Activated CD4-positive, alpha-beta memory T cell treated with anti-CD3 and anti-CD28 coated beads for 36 hours (primary cell): ENCODE measurements at regions not wholly inside any gene's neighbourhood (a gene's known extent, or its start where the extent isn't known, plus 50 kb on each side); places are given as distances from the start of the nearest gene placed in this dataset.

Source experiments
- CTCF ChIA-PET: fragments of 350-600 bp; sonication (Branson Sonifier 250); formaldehyde crosslinking; loops from one replicate; lab custom pipeline; 2021; ENCODE audit warnings: antibody characterized with exemption, inconsistent platforms; lab: Charles Lee
- POLR2A ChIA-PET: fragments of 350-600 bp; sonication (Branson Sonifier 250); formaldehyde crosslinking; loops from one replicate; lab custom pipeline; 2021; ENCODE audit warnings: antibody characterized with exemption; lab: Charles Lee
- DNase-seq: peaks from one replicate; pipeline ENCODE4 v3.0.0-alpha.2; 2020
- H3K27ac Mint-ChIP-seq: one replicate; pipeline ENCODE4 v1.8.0; 2021; ENCODE audit warnings: mixed read lengths
- H3K27me3 Mint-ChIP-seq: one replicate; pipeline ENCODE4 v1.8.0; 2021; ENCODE audit warnings: mixed read lengths
- H3K36me3 Mint-ChIP-seq: one replicate; pipeline ENCODE4 v1.8.0; 2021; ENCODE audit warnings: mixed read lengths
- H3K4me1 Mint-ChIP-seq: one replicate; pipeline ENCODE4 v1.8.0; 2021; ENCODE audit warnings: low read depth, mixed read lengths
- H3K4me3 Mint-ChIP-seq: one replicate; pipeline ENCODE4 v1.8.0; 2021; ENCODE audit warnings: mild to moderate bottlenecking, mixed read lengths
- H3K9me3 Mint-ChIP-seq: one replicate; pipeline ENCODE4 v1.8.0; 2021; ENCODE audit warnings: mixed read lengths
- intact Hi-C: fragments of 100-400 bp; cut with micrococcal nuclease; formaldehyde crosslinking; loops from one replicate; pipeline ENCODE4 v1.15.1; 2023

DNA sequence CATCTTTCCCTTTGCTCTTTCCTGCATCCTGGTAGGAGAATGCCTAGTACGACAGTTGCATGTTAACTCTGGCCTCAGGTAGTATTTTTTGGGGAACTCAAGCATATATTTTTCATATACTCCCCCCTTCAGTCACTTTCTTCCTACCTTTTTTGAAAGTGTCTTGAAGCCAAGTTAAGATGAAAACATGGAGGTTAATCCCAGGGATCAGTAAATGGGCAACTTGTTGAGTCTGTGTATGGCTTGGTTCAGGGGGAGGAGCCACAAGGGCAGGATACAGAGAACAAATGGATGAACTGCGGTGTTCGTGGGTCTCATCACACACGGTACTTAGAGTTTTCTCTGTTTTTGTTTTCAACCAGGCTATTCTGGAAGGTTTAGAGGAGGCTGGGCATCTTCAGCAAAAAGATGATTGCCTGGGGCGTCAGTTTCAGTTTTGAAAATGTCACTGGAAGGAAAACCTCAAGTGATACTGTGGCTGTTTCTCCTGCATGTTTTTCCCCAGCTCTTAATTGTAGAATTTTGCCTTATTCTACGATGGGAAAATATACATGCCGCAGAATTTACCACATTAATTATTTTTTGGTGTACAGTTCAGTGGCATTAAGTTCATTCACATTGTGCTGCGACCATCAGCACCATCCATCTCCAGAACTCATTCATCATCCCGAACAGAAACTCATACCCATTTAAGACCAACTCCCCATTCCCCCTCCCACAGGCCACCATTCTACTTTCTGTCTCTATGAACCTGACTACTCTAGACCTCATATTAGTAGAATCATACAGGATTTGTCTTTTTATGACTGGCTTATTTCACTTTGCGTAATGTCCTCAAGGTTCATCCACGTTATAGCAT is 71.5 kb downstream of the MAP10 start:
- CTCF ChIA-PET, result interaction anchor here (0.9 kb wide), 1 partner anchor 17 kb away, joined by 4 read pairs; no protein-coding TSS in a partner anchor

DNA sequence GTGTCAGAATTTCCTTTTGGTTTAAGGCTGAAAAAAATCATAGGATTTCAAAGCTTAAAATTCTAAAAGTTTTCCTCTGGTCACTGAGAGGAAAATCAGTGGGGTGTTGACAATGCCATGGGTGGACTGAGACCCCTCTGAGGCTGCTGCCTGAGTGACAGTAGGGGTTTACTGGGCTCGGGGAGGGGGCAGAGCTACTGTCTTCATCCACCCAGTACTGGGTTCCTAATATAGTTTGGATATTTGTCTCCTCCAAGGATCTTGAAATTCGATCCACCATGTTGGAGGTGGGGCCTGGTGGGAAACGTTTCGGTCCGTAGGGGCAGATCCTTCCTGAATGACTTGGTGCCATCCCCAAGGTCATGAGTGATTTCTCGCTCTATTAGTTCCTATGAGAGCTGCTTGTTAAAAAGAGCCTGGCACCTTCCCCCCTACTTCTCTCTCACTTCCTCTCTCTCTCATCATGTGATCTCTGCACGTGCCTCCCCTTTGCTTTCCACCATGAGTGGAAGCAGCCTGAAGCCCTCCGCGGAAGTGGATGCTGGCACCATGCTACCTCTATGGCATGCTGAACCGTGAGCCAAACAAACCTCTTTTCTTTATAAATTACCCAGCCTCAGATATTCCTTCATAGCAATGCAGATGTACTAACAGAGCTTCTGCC is 72.3 kb downstream of the MAP10 start:
- ChIA-PET POLR2A (interaction anchor here (1.4 kb wide), 1 partner anchor 46 kb away, joined by 7 read pairs; no protein-coding TSS in a partner anchor), CTCF (interaction anchor here (0.6 to 0.9 kb wide), 2 partner anchors 18 to 92 kb away, joined by 3 to 4 read pairs; no protein-coding TSS in a partner anchor)

More for the DNA sequence above, 71.5 kb downstream of the MAP10 start:
- H3K9me3 Mint-ChIP-seq, result no peaks in the 10 kb centered on the region
- intact Hi-C loops, result loop anchor here (2.0 kb wide), 1 partner anchor 48 kb away; no protein-coding TSS in a partner anchor
- H3K27me3 Mint-ChIP-seq, result peaks cover 6% of the 10 kb centered on the region
- H3K36me3 Mint-ChIP-seq, result no peaks in the 10 kb centered on the region
- peaks cover 14% of the 10 kb centered on the region for H3K4me1 Mint-ChIP-seq
- POLR2A ChIA-PET, result interaction anchor here (0.7 to 1.4 kb wide), 2 partner anchors 14 to 47 kb away, joined by 3 to 7 read pairs; no protein-coding TSS in a partner anchor
- peak overlapping the region; percentile 6 for H3K27ac Mint-ChIP-seq
- DNase-seq, result peak; percentile 53
- H3K4me3 Mint-ChIP-seq, result no peak overlapping the region

DNA sequence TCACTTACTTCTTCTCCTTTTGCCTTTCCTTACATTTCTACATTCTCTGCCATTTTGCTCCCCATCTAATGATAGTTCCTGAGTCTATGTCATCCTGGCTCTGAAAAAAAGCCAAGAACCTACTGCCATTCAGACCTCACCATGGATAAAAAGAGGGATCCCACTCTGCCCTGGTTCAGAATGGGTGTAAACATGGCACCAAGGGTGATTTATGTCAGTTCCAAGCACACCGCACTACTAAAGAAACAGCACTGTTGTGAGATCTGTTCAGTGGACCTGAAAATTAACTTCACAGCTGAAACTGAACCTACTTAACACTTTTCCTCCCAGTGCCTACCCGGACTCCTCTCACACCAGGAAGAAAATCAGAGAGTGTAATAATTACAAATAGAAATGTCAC is 72.3 kb upstream of the NTPCR start:
- POLR2A ChIA-PET, result no interaction called here
- Mint-ChIP-seq H3K4me3 (no peak overlapping the region), H3K9me3 (no peaks in the 10 kb centered on the region), H3K27ac (no peak overlapping the region), H3K36me3 (no peaks in the 10 kb centered on the region), H3K27me3 (peaks cover 6% of the 10 kb centered on the region), H3K4me1 (peaks cover 14% of the 10 kb centered on the region)
- CTCF ChIA-PET, result interaction anchor here (0.6 kb wide), 1 partner anchor 92 kb away, joined by 3 read pairs; no protein-coding TSS in a partner anchor
- intact Hi-C loops, result no loop called here
- no peak for DNase-seq

More for the DNA sequence above, 72.3 kb downstream of the MAP10 start:
- H3K36me3 Mint-ChIP-seq, result no peaks in the 10 kb centered on the region
- H3K27ac Mint-ChIP-seq, result peak overlapping the region; percentile 6
- H3K4me1 Mint-ChIP-seq, result peaks cover 14% of the 10 kb centered on the region
- no peak for DNase-seq
- no peak overlapping the region for H3K4me3 Mint-ChIP-seq
- H3K27me3 Mint-ChIP-seq, result peaks cover 6% of the 10 kb centered on the region
- intact Hi-C loops, result loop anchor here (2.0 kb wide), 1 partner anchor 47 kb away; no protein-coding TSS in a partner anchor
- H3K9me3 Mint-ChIP-seq, result no peaks in the 10 kb centered on the region

DNA sequence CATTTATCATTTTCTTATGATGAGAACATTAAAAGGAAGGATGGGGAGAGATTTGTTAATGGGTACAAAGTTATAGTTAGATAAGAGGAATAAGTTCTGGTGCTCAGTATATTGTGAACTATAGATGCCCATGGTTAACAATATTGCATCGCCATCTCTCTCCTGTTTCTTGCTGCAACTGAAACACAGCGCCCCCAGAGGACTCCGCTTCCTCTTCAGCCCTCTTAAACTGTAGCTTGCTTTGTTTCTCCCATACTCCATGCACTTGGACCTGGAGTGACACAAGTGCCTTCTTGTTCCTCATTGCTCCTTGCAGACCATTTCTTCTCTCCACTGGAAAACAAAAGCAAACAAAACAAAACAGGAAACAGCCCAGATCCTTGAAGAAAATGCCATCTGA is 70.1 kb upstream of the NTPCR start:
- intact Hi-C loops, result no loop called here
- no peaks in the 10 kb centered on the region for H3K27me3 Mint-ChIP-seq
- CTCF ChIA-PET, result interaction anchor here (1.0 to 1.4 kb wide), 2 partner anchors 10 to 40 kb away, joined by 5 read pairs; no protein-coding TSS in a partner anchor
- peaks cover 14% of the 10 kb centered on the region for H3K4me1 Mint-ChIP-seq
- H3K9me3 Mint-ChIP-seq, result no peaks in the 10 kb centered on the region
- peak; percentile 28 for DNase-seq
- H3K27ac Mint-ChIP-seq, result no peak overlapping the region
- POLR2A ChIA-PET, result no interaction called here
- no peak overlapping the region for H3K4me3 Mint-ChIP-seq
- no peaks in the 10 kb centered on the region for H3K36me3 Mint-ChIP-seq

DNA sequence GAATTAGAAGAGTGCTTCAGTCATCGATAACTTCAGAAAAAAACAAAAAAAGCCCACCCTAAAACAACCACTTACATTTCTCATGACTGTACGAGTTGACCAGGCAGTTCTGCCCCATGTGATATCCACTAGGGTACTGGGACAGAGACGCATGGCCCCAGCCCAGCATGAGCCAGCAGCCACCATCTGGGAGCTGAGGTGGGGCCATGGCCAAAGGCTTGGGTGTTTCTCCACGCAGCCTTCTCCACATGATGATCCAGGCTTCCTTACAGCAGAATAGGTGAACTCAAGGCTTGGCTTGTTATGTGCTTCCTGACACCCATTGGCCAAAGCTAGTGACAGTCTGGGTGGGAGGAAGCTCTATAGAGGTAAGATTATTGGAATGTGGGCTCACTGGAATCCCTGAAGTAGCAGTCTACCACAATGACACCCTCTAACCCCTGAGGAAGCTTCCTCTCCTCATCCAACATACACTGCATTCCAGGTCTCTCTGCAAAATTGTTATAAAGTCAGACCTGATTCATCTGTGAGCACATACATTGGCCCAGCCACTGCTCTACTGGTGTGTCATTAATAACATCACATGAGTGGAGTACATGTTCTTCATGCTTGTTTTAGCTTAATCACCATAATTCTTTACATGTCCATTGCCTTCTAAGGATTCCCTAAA is 66.3 kb upstream of the NTPCR start:
- no peak overlapping the region for H3K4me3 Mint-ChIP-seq
- no peak for DNase-seq
- ChIA-PET CTCF (no interaction called here), POLR2A (no interaction called here)
- H3K9me3 Mint-ChIP-seq, result no peaks in the 10 kb centered on the region
- H3K4me1 Mint-ChIP-seq, result no peaks in the 10 kb centered on the region
- no peaks in the 10 kb centered on the region for H3K27me3 Mint-ChIP-seq
- no peak overlapping the region for H3K27ac Mint-ChIP-seq
- intact Hi-C loops, result no loop called here
- H3K36me3 Mint-ChIP-seq, result no peaks in the 10 kb centered on the region

DNA sequence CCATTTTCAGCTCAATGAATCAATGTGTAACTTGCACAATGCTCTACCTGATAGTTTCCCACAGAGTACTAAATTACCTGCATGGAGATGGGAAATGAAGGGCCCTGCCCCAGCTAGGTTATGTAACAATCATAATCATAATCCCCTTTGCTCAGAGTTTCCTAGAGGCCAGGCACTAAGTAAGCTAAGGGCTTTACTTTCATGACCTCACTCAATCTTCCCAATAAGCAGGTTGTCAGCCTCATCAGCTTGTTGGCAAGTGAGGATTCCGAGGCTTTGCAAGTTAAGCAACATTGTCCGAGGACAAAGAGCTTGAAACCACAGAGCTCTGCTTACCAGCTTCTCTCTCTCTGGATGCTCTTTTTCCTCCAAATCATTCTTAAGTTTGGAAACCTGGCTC is 64.1 kb upstream of the NTPCR start:
- H3K4me1 Mint-ChIP-seq, result peaks cover 3% of the 10 kb centered on the region
- H3K4me3 Mint-ChIP-seq, result no peak overlapping the region
- DNase-seq, result no peak
- H3K36me3 Mint-ChIP-seq, result no peaks in the 10 kb centered on the region
- H3K27me3 Mint-ChIP-seq, result no peaks in the 10 kb centered on the region
- intact Hi-C loops, result no loop called here
- CTCF ChIA-PET, result no interaction called here
- H3K27ac Mint-ChIP-seq, result no peak overlapping the region
- no peaks in the 10 kb centered on the region for H3K9me3 Mint-ChIP-seq
- POLR2A ChIA-PET, result no interaction called here

DNA sequence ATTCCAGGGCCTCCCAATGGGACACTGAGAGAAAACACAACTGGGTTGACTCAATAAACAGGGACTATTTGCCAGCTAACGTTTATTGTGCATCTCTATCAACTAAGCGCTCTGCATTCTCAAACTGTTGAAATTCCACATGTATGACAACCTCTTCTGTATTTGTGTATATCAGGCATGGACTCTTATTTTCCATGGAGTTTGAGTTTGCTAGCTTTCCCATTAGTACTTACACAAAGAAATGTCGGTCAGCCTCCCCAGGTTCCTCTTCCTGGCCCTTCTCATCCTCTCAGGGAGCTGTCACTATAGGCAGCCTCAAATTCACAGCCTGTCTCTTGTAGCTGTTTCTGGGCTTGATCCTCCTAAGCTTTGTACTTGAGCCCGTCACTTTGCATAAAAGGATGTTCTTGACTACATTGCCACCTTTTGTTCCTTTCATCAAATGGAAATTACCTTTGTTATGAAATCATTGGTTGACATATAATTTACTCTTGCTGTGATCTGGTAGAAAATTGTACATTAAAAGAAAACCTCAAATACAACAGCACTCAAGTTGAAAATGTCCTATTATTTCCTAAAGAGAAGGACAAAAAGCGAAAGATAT is 60.0 kb upstream of the NTPCR start:
- POLR2A ChIA-PET, result interaction anchor here (1.0 kb wide), 1 partner anchor 14 kb away, joined by 3 read pairs; no protein-coding TSS in a partner anchor
- CTCF ChIA-PET, result interaction anchor here (1.3 kb wide), 1 partner anchor 10 kb away, joined by 5 read pairs; no protein-coding TSS in a partner anchor
- no peak overlapping the region for H3K27ac Mint-ChIP-seq
- peaks cover 7% of the 10 kb centered on the region for H3K9me3 Mint-ChIP-seq
- no peak overlapping the region for H3K4me3 Mint-ChIP-seq
- no peaks in the 10 kb centered on the region for H3K36me3 Mint-ChIP-seq
- H3K27me3 Mint-ChIP-seq, result no peaks in the 10 kb centered on the region
- no peak for DNase-seq
- intact Hi-C loops, result no loop called here
- peaks cover 3% of the 10 kb centered on the region for H3K4me1 Mint-ChIP-seq

DNA sequence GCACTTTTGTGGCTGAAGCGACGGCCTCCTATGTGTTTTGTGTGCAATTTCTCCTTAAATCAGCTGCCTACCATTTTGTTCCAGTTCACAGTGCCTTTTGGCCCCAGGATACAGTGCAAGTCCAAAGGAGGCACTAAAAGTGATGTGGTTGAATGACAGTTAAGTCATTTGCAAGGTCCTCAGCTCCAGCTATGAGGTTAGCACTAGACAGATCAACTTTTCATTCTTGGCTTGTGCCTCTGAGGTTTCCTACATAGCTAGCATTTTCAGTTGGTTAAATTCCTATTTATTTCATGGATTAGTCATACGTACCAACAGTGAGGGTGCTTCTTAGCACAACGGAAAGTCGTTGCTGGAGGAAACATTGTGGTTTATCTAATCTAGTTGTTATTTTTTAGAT is 59.3 kb upstream of the NTPCR start:
- POLR2A ChIA-PET, result interaction anchor here (1.0 kb wide), 1 partner anchor 14 kb away, joined by 3 read pairs; no protein-coding TSS in a partner anchor

DNA sequence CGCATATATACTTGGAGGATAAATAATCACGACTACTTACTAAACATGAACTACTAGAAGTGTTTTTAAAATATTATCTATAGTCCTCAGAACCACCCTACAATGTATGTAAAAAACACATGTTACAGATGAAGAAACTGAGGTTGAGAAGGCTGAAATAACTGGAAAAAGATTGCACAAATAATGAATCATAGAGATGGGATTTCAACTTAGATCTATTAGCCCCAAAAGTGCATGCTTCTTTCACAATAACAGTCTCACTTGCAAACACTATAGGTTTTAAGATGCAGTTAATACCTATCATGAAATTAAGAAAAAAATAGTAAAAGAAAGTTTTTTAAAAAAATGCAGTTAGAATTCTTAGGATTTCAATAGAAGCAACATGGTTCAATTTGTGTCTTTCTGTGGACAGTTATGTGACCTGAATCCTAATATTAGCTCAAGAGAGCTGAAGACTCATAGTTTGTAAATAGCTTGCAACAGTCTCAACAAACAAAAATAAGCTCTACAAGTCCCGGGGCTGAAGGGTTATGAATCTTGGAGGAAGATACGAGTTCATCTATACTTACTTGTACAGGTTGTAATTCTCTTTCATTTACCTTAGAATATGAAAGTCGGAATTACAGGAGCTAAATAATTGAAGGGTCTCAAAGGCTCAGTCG is 58.6 kb upstream of the NTPCR start:
- DNase-seq, result no peak
- H3K4me3 Mint-ChIP-seq, result no peak overlapping the region
- H3K36me3 Mint-ChIP-seq, result no peaks in the 10 kb centered on the region
- peaks cover 3% of the 10 kb centered on the region for H3K4me1 Mint-ChIP-seq
- peaks cover 7% of the 10 kb centered on the region for H3K9me3 Mint-ChIP-seq
- CTCF ChIA-PET, result interaction anchor here (0.8 kb wide), 1 partner anchor 1135 kb away, joined by 3 read pairs; no protein-coding TSS in a partner anchor
- intact Hi-C loops, result no loop called here
- H3K27ac Mint-ChIP-seq, result no peak overlapping the region
- POLR2A ChIA-PET, result interaction anchor here (1.0 kb wide), 1 partner anchor 15 kb away, joined by 3 read pairs; no protein-coding TSS in a partner anchor
- no peaks in the 10 kb centered on the region for H3K27me3 Mint-ChIP-seq

More for the DNA sequence above, 59.3 kb upstream of the NTPCR start:
- CTCF ChIA-PET, result interaction anchor here (1.3 kb wide), 1 partner anchor 11 kb away, joined by 5 read pairs; no protein-coding TSS in a partner anchor
- no peak overlapping the region for H3K27ac Mint-ChIP-seq
- intact Hi-C loops, result no loop called here
- H3K4me1 Mint-ChIP-seq, result peaks cover 3% of the 10 kb centered on the region
- H3K9me3 Mint-ChIP-seq, result peaks cover 7% of the 10 kb centered on the region
- DNase-seq, result no peak
- H3K27me3 Mint-ChIP-seq, result no peaks in the 10 kb centered on the region
- no peak overlapping the region for H3K4me3 Mint-ChIP-seq
- H3K36me3 Mint-ChIP-seq, result no peaks in the 10 kb centered on the region

DNA sequence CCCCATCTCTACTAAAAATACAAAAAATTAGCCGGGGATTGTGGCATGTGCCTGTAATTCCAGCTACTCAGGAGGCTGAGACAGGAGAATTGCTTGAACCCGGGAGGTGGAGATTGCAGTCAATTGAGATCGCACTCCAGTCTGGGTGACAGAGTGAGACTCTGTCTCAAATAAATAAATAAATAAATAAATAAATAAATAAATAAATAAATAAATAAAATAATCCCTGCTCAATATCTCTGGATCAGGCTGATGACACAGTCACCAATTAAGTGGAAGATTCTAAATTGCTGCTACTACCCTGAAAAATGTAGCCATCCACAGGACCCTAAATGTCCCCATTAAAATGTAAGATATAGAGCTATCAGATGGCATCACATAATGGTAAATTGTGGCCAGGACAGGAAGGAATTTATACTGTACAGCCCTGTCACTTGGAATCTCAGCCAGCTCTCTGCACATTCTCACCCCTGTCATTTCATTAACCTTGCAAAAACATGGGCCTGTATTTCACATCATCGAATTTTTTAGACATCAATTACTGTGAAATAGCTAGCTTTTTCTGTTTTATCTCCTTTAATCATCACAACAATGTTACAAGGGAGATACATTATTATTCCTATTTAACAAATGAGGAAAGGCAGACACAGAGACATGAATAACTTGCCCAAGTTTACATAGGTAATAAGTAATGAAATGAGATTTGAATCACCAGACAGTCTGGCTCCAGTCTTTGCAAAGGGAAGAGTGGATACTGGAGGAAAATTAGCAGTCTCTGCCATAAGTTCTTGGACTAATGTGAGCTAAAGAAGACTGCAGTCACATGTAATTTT is 56.7 kb upstream of the NTPCR start:
- CTCF ChIA-PET, result no interaction called here

More for the DNA sequence above, 56.7 kb upstream of the NTPCR start:
- H3K4me3 Mint-ChIP-seq, result no peak overlapping the region
- peaks cover 3% of the 10 kb centered on the region for H3K4me1 Mint-ChIP-seq
- H3K27ac Mint-ChIP-seq, result no peak overlapping the region
- no peak for DNase-seq
- no peaks in the 10 kb centered on the region for H3K36me3 Mint-ChIP-seq
- POLR2A ChIA-PET, result no interaction called here
- peaks cover 7% of the 10 kb centered on the region for H3K9me3 Mint-ChIP-seq
- H3K27me3 Mint-ChIP-seq, result no peaks in the 10 kb centered on the region
- intact Hi-C loops, result no loop called here
